SK-N-SH treated with all-trans-retinoic acid at 6 μM for 48 hours (cell line): ENCODE measurements at regions not wholly inside any gene's neighbourhood (a gene's known extent, or its start where the extent isn't known, plus 50 kb on each side); places are given as distances from the start of the nearest gene placed in this dataset.

Experiments used
- ARNTL ChIP-seq: fragments of 450-650 bp; formaldehyde crosslinking; IDR thresholded peaks from 2 replicates; pipeline ENCODE4 v1.5.0; 2020; ENCODE audit warnings: low read depth, mild to moderate bottlenecking, moderate library complexity, borderline replicate concordance
- BACH2 ChIP-seq: fragments of 250-450 bp; sonication (Bioruptor Pico); IDR thresholded peaks from 2 replicates; pipeline ENCODE4 v1.9.0; 2021; ENCODE audit warnings: mild to moderate bottlenecking, borderline replicate concordance
- CSDC2 ChIP-seq: fragments of 250-450 bp; sonication (Bioruptor Pico); IDR thresholded peaks from 2 replicates; pipeline ENCODE4 v1.5.0; 2020; ENCODE audit warnings: mild to moderate bottlenecking, moderate library complexity
- ESRRG ChIP-seq: fragments of 250-450 bp; sonication (Bioruptor Pico); IDR thresholded peaks from 2 replicates; pipeline ENCODE4 v1.6.1; 2021; ENCODE audit warnings: mild to moderate bottlenecking
- RARB ChIP-seq: fragments of 250-450 bp; sonication (Bioruptor Pico); IDR thresholded peaks from 2 replicates; pipeline ENCODE4 v1.8.0; 2021; ENCODE audit warnings: mild to moderate bottlenecking, moderate library complexity
- SNAI2 ChIP-seq: fragments of 250-450 bp; sonication (Bioruptor Pico); IDR thresholded peaks from 2 replicates; pipeline ENCODE4 v1.5.0; 2020; ENCODE audit warnings: mild to moderate bottlenecking, moderate library complexity
- TOX ChIP-seq: fragments of 250-450 bp; sonication (Bioruptor Pico); IDR thresholded peaks from 2 replicates; pipeline ENCODE4 v1.8.0; 2021; ENCODE audit warnings: mild to moderate bottlenecking, moderate library complexity, borderline replicate concordance
- ZNF565 ChIP-seq: fragments of 450-650 bp; formaldehyde crosslinking; conservative IDR thresholded peaks from 2 replicates; pipeline ENCODE4 v1.5.0; 2020; ENCODE audit warnings: low read depth, mild to moderate bottlenecking, moderate library complexity
- ZNF8 ChIP-seq: fragments of 450-650 bp; formaldehyde crosslinking; IDR thresholded peaks from 2 replicates; pipeline ENCODE4 v1.5.0; 2020; ENCODE audit warnings: mild to moderate bottlenecking, moderate library complexity
- TF ChIP-seq, protein P1 (sequence below): fragments of 250-450 bp; sonication (Bioruptor Pico); IDR thresholded peaks from 2 replicates; pipeline ENCODE4 v1.8.0; 2020; ENCODE audit warnings: mild to moderate bottlenecking, moderate library complexity, borderline replicate concordance
- TF ChIP-seq, protein P2 (sequence below): fragments of 250-450 bp; sonication (Bioruptor Pico); IDR thresholded peaks from 2 replicates; pipeline ENCODE4 v1.5.1; 2020; ENCODE audit warnings: low read depth, mild to moderate bottlenecking, moderate library complexity
- TF ChIP-seq, protein P3 (sequence below): fragments of 250-450 bp; sonication (Bioruptor Pico); IDR thresholded peaks from 2 replicates; pipeline ENCODE4 v1.8.0; 2021; ENCODE audit warnings: low read depth, mild to moderate bottlenecking, moderate library complexity, borderline replicate concordance

DNA sequence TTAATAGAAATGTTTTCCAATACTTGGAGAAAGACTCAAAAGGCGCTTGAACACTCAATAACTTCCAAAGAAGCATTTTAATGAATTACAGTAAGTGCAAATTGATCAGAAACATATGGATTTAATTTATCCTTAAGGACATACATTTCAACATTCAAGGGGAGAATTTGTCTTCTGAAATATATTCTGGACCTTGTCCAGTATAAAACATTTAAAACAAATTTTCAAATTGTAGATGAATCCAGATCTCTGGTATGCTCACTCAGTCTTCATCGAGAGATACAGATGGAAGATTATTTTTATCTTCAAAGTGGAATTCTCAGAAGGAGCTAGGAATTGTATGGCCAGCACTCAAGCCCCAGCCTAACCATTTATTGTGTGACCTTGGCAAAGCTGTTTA lies 310.4 kb downstream of the ZNF674 start:
- TF ChIP-seq, protein P1, sequence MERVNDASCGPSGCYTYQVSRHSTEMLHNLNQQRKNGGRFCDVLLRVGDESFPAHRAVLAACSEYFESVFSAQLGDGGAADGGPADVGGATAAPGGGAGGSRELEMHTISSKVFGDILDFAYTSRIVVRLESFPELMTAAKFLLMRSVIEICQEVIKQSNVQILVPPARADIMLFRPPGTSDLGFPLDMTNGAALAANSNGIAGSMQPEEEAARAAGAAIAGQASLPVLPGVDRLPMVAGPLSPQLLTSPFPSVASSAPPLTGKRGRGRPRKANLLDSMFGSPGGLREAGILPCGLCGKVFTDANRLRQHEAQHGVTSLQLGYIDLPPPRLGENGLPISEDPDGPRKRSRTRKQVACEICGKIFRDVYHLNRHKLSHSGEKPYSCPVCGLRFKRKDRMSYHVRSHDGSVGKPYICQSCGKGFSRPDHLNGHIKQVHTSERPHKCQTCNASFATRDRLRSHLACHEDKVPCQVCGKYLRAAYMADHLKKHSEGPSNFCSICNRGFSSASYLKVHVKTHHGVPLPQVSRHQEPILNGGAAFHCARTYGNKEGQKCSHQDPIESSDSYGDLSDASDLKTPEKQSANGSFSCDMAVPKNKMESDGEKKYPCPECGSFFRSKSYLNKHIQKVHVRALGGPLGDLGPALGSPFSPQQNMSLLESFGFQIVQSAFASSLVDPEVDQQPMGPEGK: no peak
- no peak for TF ChIP-seq RARB
- no peak for TF ChIP-seq SNAI2 (CRISPR knock-in tag)
- no peak for TF ChIP-seq CSDC2 (CRISPR knock-in tag)
- TF ChIP-seq ESRRG: no peak
- no peak for TF ChIP-seq ZNF565 (CRISPR knock-in tag)
- TF ChIP-seq, protein P2, sequence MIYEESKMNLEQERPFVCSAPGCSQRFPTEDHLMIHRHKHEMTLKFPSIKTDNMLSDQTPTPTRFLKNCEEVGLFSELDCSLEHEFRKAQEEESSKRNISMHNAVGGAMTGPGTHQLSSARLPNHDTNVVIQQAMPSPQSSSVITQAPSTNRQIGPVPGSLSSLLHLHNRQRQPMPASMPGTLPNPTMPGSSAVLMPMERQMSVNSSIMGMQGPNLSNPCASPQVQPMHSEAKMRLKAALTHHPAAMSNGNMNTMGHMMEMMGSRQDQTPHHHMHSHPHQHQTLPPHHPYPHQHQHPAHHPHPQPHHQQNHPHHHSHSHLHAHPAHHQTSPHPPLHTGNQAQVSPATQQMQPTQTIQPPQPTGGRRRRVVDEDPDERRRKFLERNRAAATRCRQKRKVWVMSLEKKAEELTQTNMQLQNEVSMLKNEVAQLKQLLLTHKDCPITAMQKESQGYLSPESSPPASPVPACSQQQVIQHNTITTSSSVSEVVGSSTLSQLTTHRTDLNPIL (CRISPR knock-in tag): no peak
- no peak for TF ChIP-seq ARNTL (CRISPR knock-in tag)
- no peak for TF ChIP-seq BACH2 (CRISPR knock-in tag)
- TF ChIP-seq ZNF8 (CRISPR knock-in tag): no peak
- TF ChIP-seq, protein P3, sequence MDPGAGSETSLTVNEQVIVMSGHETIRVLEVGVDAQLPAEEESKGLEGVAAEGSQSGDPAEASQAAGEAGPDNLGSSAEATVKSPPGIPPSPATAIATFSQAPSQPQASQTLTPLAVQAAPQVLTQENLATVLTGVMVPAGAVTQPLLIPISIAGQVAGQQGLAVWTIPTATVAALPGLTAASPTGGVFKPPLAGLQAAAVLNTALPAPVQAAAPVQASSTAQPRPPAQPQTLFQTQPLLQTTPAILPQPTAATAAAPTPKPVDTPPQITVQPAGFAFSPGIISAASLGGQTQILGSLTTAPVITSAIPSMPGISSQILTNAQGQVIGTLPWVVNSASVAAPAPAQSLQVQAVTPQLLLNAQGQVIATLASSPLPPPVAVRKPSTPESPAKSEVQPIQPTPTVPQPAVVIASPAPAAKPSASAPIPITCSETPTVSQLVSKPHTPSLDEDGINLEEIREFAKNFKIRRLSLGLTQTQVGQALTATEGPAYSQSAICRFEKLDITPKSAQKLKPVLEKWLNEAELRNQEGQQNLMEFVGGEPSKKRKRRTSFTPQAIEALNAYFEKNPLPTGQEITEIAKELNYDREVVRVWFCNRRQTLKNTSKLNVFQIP (CRISPR knock-in tag): no peak
- no peak for TF ChIP-seq TOX (CRISPR knock-in tag)
